Prostate gland (tissue), 2 donors: ENCODE measurements at regions not wholly inside any gene's neighbourhood (a gene's known extent, or its start where the extent isn't known, plus 50 kb on each side); places are given as distances from the start of the nearest gene placed in this dataset.

Experiments
- DNase-seq: peaks from one replicate; pipeline ENCODE4 v3.0.0-alpha.2; 2019; ENCODE audit warnings: low spot score
- H3K27ac ChIP-seq, 2 donors: fragments of 200-600 bp; sonication (generic); 2 replicates each; pipeline ENCODE4 v1.5.1; 2017 to 2019
- H3K27me3 ChIP-seq: fragments of 200-600 bp; sonication (generic); replicated peaks from 2 replicates; pipeline ENCODE4 v1.5.1; 2019; ENCODE audit not compliant: insufficient read depth
- H3K36me3 ChIP-seq, 2 donors: fragments of 200-600 bp; sonication (generic); 1 replicate in 1 of 2; 2 replicates in 1 of 2; pipeline versions ENCODE4 v1.5.1 to v1.8.1; 2017 to 2019
- H3K4me1 ChIP-seq: fragments of 200-600 bp; sonication (generic); replicated peaks from 2 replicates; pipeline ENCODE4 v1.5.1; 2019
- H3K4me3 ChIP-seq, 2 donors: fragments of 200-600 bp; sonication (generic); 2 replicates each; pipeline ENCODE4 v1.5.1; 2017 to 2019
- H3K9me3 ChIP-seq: fragments of 200-600 bp; sonication (generic); 2 replicates; pipeline ENCODE4 v1.5.1; 2017
- POLR2A ChIP-seq: fragments of 450-650 bp; IDR thresholded peaks from one replicate; pipeline ENCODE4 v1.6.1; 2016; ENCODE audit warnings: antibody characterized with exemption, mild to moderate bottlenecking
- POLR2AphosphoS5 ChIP-seq: sonication (generic); formaldehyde crosslinking; IDR thresholded peaks from one replicate; pipeline ENCODE4 v1.6.1; 2017; ENCODE audit warnings: antibody characterized with exemption
- WGBS: methylation state at CpG from one replicate; pipeline ENCODE4 v1.1.5; 2018; 5-methylcytosine and 5-hydroxymethylcytosine counted together
- intact Hi-C: fragments of 100-400 bp; cut with DNase I; formaldehyde crosslinking; loops from one replicate; pipeline ENCODE4 v1.14.2; 2022
- TF ChIP-seq, protein P1 (sequence below), 4 experiments: fragments of 200-600 bp in 2 of 4; fragments of 450-650 bp in 2 of 4; sonication (generic) in 2 of 4; IDR thresholded peaks; 1 replicate in 3 of 4; 2 replicates in 1 of 4; pipeline ENCODE4 v1.5.1; 2016 to 2019; ENCODE audit warnings: antibody characterized with exemption in 4 of 4, mild to moderate bottlenecking in 2 of 4, moderate library complexity in 2 of 4

DNA sequence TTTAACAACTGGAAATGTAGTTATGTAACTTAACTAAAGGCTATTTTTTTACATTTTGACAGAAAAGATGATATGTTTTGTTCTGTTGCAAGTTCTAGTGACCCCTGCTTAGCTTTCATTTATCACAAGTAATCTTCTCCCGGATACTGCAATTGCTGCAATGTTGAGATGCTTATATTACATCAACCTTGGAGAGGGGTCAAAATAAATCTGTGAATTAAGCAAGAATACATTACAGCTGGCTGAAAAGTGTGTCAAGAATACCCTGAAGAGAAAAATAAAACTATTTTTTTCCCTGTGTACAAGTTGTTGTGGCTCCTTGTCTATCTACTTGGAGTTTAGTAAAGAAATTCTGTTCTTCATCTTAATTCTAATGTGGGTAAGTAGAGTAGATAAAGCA, 232.1 kb upstream of the GOLIM4 start:
- WGBS: 78% methylated on average over 1 of the region's 1 CpG

DNA sequence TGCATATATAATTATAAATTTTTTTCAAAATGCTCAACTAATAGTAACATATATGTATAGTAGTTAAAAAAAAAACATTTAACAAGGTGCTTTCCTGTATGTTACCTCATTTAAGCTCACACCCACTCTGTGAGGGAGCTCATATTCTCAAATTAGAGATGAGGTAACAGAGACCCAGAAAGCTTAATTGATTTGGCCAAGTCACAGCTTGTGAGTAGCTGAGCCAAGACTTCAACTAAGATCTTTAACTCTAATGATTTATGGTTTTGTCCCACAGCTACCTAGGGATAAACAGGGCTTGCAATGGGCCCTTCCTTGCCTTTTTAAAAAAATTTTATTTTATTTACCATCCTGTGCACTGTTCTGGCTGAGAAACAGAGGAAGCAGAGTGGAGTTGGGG, 230.0 kb upstream of the GOLIM4 start:
- intact Hi-C loops: no loop called here
- Histone ChIP-seq H3K27ac (no peak overlapping the region), H3K9me3 (no peaks in the 10 kb centered on the region), H3K4me1 (no peaks in the 10 kb centered on the region), H3K27me3 (no peaks in the 10 kb centered on the region), H3K36me3 (no peaks in the 10 kb centered on the region), H3K4me3 (no peak overlapping the region)
- TF ChIP-seq POLR2A (no peak), POLR2AphosphoS5 (no peak)
- TF ChIP-seq, protein P1, sequence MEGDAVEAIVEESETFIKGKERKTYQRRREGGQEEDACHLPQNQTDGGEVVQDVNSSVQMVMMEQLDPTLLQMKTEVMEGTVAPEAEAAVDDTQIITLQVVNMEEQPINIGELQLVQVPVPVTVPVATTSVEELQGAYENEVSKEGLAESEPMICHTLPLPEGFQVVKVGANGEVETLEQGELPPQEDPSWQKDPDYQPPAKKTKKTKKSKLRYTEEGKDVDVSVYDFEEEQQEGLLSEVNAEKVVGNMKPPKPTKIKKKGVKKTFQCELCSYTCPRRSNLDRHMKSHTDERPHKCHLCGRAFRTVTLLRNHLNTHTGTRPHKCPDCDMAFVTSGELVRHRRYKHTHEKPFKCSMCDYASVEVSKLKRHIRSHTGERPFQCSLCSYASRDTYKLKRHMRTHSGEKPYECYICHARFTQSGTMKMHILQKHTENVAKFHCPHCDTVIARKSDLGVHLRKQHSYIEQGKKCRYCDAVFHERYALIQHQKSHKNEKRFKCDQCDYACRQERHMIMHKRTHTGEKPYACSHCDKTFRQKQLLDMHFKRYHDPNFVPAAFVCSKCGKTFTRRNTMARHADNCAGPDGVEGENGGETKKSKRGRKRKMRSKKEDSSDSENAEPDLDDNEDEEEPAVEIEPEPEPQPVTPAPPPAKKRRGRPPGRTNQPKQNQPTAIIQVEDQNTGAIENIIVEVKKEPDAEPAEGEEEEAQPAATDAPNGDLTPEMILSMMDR (IDR thresholded peaks at IDR 0.05): no peak
- DNase-seq: no peak

More for the DNA sequence above, 232.1 kb upstream of the GOLIM4 start:
- Histone ChIP-seq H3K9me3 (no peaks in the 10 kb centered on the region), H3K4me3 (no peak overlapping the region), H3K36me3 (no peaks in the 10 kb centered on the region), H3K27ac (no peak overlapping the region), H3K4me1 (no peaks in the 10 kb centered on the region), H3K27me3 (no peaks in the 10 kb centered on the region)
- intact Hi-C loops: no loop called here
- no peak for DNase-seq
- TF ChIP-seq POLR2A: no peak
- TF ChIP-seq POLR2AphosphoS5: no peak
- TF ChIP-seq, protein P1 (IDR thresholded peaks at IDR 0.05): no peak

- TF ChIP-seq POLR2AphosphoS5 (no peak), POLR2A (no peak)
- TF ChIP-seq, protein P1 (IDR thresholded peaks at IDR 0.05): no peak
- DNase-seq: no peak
- Histone ChIP-seq H3K27ac (no peak overlapping the region), H3K9me3 (no peaks in the 10 kb centered on the region), H3K4me3 (no peak overlapping the region), H3K27me3 (no peaks in the 10 kb centered on the region), H3K36me3 (no peaks in the 10 kb centered on the region), H3K4me1 (no peaks in the 10 kb centered on the region)
- 77% methylated on average over 4 of the region's 4 CpGs for WGBS
- intact Hi-C loops: no loop called here
These were observed 227.2 kb upstream of the GOLIM4 start for GRCh38 chr3:168322941-168323340.

GRCh38 chr3:168314166-168314565, 218.4 kb upstream of the GOLIM4 start:
- H3K27me3 ChIP-seq: no peaks in the 10 kb centered on the region
- WGBS: 78% methylated on average over 3 of the region's 3 CpGs
- no peak overlapping the region for H3K4me3 ChIP-seq
- no peaks in the 10 kb centered on the region for H3K4me1 ChIP-seq
- no peak for TF ChIP-seq POLR2A
- TF ChIP-seq, protein P1 (IDR thresholded peaks at IDR 0.05): no peak
- no peak for TF ChIP-seq POLR2AphosphoS5
- intact Hi-C loops: no loop called here
- H3K27ac ChIP-seq: no peak overlapping the region
- DNase-seq: no peak
- H3K9me3 ChIP-seq: no peaks in the 10 kb centered on the region
- no peaks in the 10 kb centered on the region for H3K36me3 ChIP-seq

- H3K4me1 ChIP-seq: no peaks in the 10 kb centered on the region
- TF ChIP-seq, protein P1 (IDR thresholded peaks at IDR 0.05): no peak
- TF ChIP-seq POLR2AphosphoS5 (no peak), POLR2A (no peak)
- no peak for DNase-seq
- H3K4me3 ChIP-seq: no peak overlapping the region
- no peaks in the 10 kb centered on the region for H3K27me3 ChIP-seq
- no peak overlapping the region for H3K27ac ChIP-seq
- H3K9me3 ChIP-seq: no peaks in the 10 kb centered on the region
- 78% methylated on average over 4 of the region's 4 CpGs for WGBS
- H3K36me3 ChIP-seq: no peaks in the 10 kb centered on the region
- intact Hi-C loops: no loop called here
These were observed 217.3 kb upstream of the GOLIM4 start for GRCh38 chr3:168312984-168313383.
